GDM1 (cell line): ENCODE measurements at regions not wholly inside any gene's neighbourhood (a gene's known extent, or its start where the extent isn't known, plus 50 kb on each side); places are given as distances from the start of the nearest gene placed in this dataset.

Experiments used
- DNase-seq: peaks from one replicate; lab custom pipeline; 2025; lab: John Stamatoyannopoulos, UW

GRCh38 chr15:59953392-59953883, 50.7 kb upstream of the FOXB1 start:
- DNase-seq = no peak

GRCh38 chr15:59952960-59953359, 51.2 kb upstream of the FOXB1 start:
- no peak for DNase-seq

- DNase-seq = no peak
Measured at GRCh38 chr15:59950603-59951388, 53.3 kb upstream of the FOXB1 start.

DNA sequence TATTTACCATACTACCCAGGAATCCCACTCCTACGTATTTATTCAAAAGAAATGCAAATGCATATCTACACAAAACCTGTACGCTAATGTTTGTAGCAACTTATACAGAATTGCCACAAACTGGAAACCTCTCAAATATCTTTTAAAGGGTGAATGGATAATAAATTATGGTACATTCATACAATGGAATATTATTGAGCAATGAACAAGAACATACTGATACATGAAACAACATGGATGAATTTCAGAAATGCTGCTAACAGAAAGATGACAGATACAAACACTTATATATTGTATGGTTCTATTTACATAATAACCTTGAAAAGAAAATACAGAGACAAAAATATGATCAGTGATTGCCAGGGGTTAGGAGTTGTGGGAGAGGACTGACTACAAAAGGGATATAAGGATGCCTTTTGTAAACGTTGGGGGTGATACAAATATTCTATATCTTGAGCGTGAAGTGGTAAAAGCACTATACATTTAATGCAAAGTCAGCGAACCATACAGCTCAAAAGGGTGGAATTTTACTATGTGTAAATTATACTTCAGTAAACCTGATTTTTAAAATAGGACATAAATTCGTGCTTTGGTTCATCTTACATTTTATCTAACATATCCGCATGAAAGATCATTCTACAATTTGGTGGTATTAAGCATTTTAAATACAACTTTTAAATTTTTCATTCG, 55.0 kb upstream of the FOXB1 start:
- no peak for DNase-seq

DNA sequence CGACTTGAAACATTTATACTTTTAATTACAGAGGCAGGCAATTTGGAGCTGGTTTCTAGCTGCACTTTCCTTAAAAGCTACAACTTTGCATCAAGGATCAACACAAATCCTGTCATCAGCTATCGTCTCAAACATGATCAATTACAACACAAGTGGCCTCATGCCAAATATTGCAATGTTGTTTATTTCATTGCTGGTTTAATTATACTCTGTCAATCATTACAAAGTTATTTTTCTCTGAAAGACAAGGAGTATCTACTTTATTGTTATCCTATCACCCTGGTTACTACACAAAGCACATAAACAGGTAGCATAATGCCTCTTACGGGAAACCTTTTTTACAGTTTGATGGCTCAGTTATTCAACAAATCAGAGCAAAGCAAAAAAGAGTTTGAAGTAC, 58.0 kb upstream of the FOXB1 start:
- DNase-seq = no peak

GRCh38 chr15:59945036-59945435, 59.1 kb upstream of the FOXB1 start:
- DNase-seq = no peak

- DNase-seq = no peak
Measured at GRCh38 chr15:59941612-59942011, 62.5 kb upstream of the FOXB1 start.

GRCh38 chr15:59940928-59941327, 63.2 kb upstream of the FOXB1 start:
- no peak for DNase-seq

GRCh38 chr15:59940456-59940855, 63.7 kb upstream of the FOXB1 start:
- no peak for DNase-seq

DNA sequence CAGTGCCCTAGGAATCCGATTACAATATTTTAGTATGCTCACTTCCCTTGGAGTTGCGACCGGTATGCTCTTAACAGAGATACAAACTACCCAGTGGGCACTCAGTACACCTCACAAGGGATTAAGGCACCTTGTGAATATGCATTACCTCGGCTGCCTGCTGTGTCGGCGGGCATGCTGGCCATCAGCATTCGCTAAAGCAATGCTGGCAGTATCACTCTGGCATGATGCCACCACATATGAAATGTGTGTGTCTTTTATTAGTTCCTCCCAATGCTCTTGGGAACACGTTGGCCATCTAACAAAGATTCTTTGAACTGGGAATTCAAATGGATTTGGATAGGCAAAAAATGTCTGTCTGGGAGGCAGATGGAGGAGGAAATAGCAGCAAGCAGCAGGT, 67.4 kb upstream of the FOXB1 start:
- no peak for DNase-seq

DNA sequence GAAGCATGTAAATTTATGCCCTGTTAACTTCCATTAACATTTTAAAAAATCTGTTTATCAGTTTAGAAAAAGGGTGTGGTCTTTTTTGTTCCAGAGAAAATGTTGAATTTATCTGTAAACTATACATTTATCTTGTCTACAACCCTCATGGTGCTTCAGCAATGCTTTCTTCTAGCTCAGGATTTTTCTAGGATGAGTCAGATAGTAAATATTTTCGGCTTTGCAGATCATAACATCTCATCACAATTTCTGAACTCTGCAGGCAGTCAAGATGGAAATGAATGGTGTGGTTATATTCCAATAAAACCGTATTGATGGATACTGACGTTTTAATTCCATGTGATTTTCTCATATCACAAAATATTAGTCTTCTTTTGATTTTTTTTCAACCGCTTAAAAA, 70.5 kb upstream of the FOXB1 start:
- DNase-seq = no peak

DNA sequence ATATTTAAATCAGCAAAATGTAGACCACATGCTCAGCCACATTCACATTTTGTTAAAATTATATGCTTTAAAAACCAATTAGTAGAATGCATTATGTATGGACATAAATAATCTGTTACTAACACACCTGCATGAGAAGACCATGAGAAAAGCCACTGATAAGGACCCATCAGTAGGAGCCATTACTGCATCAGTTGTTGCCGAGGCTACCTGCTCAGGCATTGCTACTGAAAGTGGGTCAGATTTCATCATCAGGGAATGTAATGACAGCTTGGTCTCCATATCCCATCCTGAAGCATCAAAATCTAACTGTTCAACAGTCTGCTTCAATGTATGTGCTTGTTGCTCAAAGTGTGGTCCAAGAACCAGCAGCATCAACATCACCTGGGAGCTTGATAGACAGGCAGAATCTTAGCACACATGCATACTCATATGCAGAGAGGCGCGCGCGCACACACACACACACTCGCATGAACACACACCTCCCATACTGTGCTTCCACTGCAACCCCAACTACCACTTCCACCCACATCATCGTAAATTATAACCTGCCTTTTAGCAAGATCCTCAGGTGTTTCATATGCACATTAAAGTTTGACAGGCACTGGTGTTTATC, 72.4 kb upstream of the FOXB1 start:
- no peak for DNase-seq

GRCh38 chr15:59924812-59925522, 79.1 kb upstream of the FOXB1 start:
- no peak for DNase-seq

DNA sequence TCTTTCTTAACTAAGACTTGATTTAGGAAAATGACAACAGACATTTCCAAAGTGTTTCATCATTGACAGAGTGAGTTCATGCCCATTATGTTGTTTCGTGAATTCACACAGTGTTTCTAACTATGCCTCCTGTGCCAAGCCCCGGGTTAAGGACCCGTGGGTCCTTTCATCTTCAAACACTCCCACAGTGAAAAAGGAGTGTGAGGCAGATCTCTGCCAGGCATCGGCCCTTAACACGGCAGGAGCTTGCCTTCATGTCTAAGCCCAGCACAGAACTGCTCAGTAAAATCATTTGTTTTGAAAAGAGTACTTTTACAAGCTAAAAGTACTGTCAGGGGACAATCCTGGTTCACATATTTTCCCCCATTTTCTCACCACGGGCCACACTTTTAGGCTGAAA, 80.0 kb upstream of the FOXB1 start:
- no peak for DNase-seq

DNA sequence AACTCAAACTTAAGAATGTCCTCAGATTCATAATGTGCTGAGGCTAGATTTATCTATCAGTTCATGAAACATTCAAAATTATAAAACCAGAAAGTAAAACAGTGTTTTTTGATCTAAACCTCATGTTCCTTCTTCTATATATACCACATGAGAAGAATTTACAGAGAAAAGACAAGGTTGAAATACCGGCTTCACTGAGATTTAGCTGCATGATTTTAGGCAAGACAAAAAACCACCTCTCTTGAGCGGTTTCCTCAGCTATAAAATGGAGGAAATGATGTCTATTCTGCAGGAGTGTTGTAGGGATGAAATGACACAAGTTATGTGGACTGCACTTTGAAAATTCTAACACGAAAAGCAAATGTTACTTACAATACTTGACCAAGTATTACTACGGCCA, 80.6 kb upstream of the FOXB1 start:
- DNase-seq = no peak

- no peak for DNase-seq
Measured at GRCh38 chr15:59918994-59919951, 84.8 kb upstream of the FOXB1 start.

GRCh38 chr15:59917504-59918157, 86.5 kb upstream of the FOXB1 start:
- peak; percentile 80 for DNase-seq

DNA sequence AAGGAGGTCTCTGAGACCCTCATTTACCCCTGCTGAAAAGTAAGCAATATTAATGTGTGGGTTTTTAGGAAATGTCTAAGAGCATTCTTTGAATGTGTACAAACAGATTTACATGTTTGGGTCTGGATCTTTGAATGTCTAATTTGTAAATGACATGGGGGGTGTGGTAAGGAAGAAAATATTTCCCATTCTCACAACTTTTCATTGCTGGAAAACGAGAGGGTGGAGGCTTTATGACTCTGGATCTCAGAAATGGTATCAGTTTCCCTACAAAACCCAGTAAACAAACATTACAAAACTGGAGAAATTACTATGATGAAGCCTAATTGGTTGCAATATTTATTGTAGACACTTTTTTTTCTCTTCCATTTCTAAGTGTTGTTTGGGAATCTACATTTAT, 98.1 kb upstream of the FOXB1 start:
- no peak for DNase-seq

DNA sequence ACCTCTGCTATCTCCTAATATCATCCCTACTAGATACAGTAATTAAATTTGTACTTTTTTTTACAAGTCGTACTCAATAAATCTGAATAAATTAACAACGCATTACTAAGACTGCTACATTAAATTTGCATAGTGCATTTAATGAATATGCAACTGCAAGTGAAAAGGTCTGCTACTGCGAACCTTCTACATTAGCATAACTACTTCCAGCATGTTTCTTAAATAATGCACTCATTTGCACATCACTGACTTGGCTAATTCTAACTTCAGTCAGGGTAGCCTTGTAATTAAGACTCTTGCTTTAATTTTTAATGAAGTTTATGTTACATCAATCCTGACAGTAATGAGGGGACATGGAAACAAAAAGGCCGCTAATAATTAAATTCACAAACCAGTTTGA, 98.9 kb upstream of the FOXB1 start:
- no peak for DNase-seq

GRCh38 chr15:59904450-59905135, 99.5 kb upstream of the FOXB1 start:
- DNase-seq = no peak
